GM23338 (cell line): ENCODE measurements at regions not wholly inside any gene's neighbourhood (a gene's known extent, or its start where the extent isn't known, plus 50 kb on each side); places are given as distances from the start of the nearest gene placed in this dataset.

Experiments
- ATAC-seq: fragments of 200-7000 bp; cut with Tn5 transposase; 3 replicates; pipeline ENCODE4 v1.9.1; 2020
- DNase-seq: peaks from one replicate; pipeline ENCODE4 v3.0.0-alpha.2; 2015; ENCODE audit warnings: low spot score
- H2AFZ ChIP-seq: fragments of 200-600 bp; sonication (generic); 2 replicates; pipeline ENCODE4 v1.8.0; 2016; ENCODE audit warnings: antibody characterized with exemption, mild to moderate bottlenecking, moderate library complexity
- H3F3A ChIP-seq: fragments of 200-600 bp; sonication (generic); replicated peaks from 2 replicates; pipeline ENCODE4 v1.8.0; 2017; ENCODE audit warnings: antibody characterized with exemption, mixed run types, low read depth
- H3K27ac ChIP-seq: fragments of 200-600 bp; sonication (generic); 2 replicates; pipeline ENCODE4 v1.6.1; 2016; ENCODE audit warnings: low read depth
- H3K27me3 ChIP-seq: fragments of 200-600 bp; sonication (generic); 2 replicates; pipeline ENCODE4 v1.8.0; 2016; ENCODE audit warnings: mild to moderate bottlenecking, mixed run types, moderate library complexity; ENCODE audit not compliant: insufficient read depth
- H3K36me3 ChIP-seq: fragments of 200-600 bp; sonication (generic); 2 replicates; pipeline ENCODE4 v1.8.0; 2016; ENCODE audit warnings: mild to moderate bottlenecking; ENCODE audit not compliant: insufficient read depth
- H3K4me1 ChIP-seq: fragments of 200-600 bp; sonication (generic); 2 replicates; pipeline ENCODE4 v1.8.0; 2016; ENCODE audit warnings: mild to moderate bottlenecking, moderate library complexity; ENCODE audit not compliant: insufficient read depth
- H3K4me2 ChIP-seq: fragments of 200-600 bp; sonication (generic); 2 replicates; pipeline ENCODE4 v1.7.1; 2017; ENCODE audit warnings: mixed run types
- H3K4me3 ChIP-seq: fragments of 200-600 bp; sonication (generic); 2 replicates; pipeline ENCODE4 v1.6.1; 2016; ENCODE audit warnings: mixed run types
- H3K79me2 ChIP-seq: fragments of 200-600 bp; sonication (generic); replicated peaks from 2 replicates; pipeline ENCODE4 v1.8.0; 2017; ENCODE audit warnings: mild to moderate bottlenecking; ENCODE audit not compliant: insufficient read depth
- H3K9me2 ChIP-seq: fragments of 200-600 bp; sonication (generic); 2 replicates; pipeline ENCODE4 v1.8.0; 2017; ENCODE audit not compliant: insufficient read depth
- H4K20me1 ChIP-seq: fragments of 200-600 bp; sonication (generic); replicated peaks from 2 replicates; pipeline ENCODE4 v1.8.0; 2017; ENCODE audit warnings: mild to moderate bottlenecking; ENCODE audit not compliant: insufficient read depth
- H3K27ac Mint-ChIP-seq: 2 replicates; pipeline ENCODE4 v1.8.0; 2020; ENCODE audit warnings: inconsistent platforms, mild to moderate bottlenecking, moderate library complexity, mixed read lengths
- H3K27me3 Mint-ChIP-seq: 3 replicates; pipeline ENCODE4 v1.8.0; 2022; ENCODE audit warnings: low read depth, mild to moderate bottlenecking, moderate library complexity, mixed read lengths, inconsistent platforms; ENCODE audit not compliant: insufficient read depth, poor library complexity
- H3K36me3 Mint-ChIP-seq: 3 replicates; pipeline ENCODE4 v1.8.0; 2021; ENCODE audit warnings: low read depth, mild to moderate bottlenecking, inconsistent platforms, moderate library complexity, mixed read lengths
- H3K4me1 Mint-ChIP-seq: 3 replicates; pipeline ENCODE4 v1.8.0; 2020; ENCODE audit warnings: mild to moderate bottlenecking, inconsistent platforms, mixed read lengths
- H3K4me3 Mint-ChIP-seq: 3 replicates; pipeline ENCODE4 v1.8.0; 2021; ENCODE audit warnings: moderate library complexity, mild to moderate bottlenecking, inconsistent platforms, mixed read lengths
- H3K9me3 Mint-ChIP-seq: 3 replicates; pipeline ENCODE4 v1.8.0; 2020; ENCODE audit warnings: moderate library complexity, mild to moderate bottlenecking, inconsistent platforms, mixed read lengths
- CREB1 ChIP-seq: fragments of 250-450 bp; sonication (Bioruptor Pico); IDR thresholded peaks from 2 replicates; pipeline ENCODE4 v1.5.0; 2020; ENCODE audit warnings: low read depth, mild to moderate bottlenecking, moderate library complexity
- EZH2 ChIP-seq: fragments of 200-600 bp; sonication (generic); IDR thresholded peaks from one replicate; pipeline ENCODE4 v1.8.0; 2017; ENCODE audit warnings: antibody characterized with exemption, mild to moderate bottlenecking, low read depth; ENCODE audit not compliant: unreplicated experiment
- EZH2phosphoT487 ChIP-seq: fragments of 200-600 bp; sonication (generic); IDR thresholded peaks from one replicate; pipeline ENCODE4 v1.8.1; 2018; ENCODE audit warnings: antibody characterized with exemption; ENCODE audit not compliant: unreplicated experiment
- JUNB ChIP-seq: IDR thresholded peaks from one replicate; pipeline ENCODE4 v1.6.1; 2016; ENCODE audit warnings: antibody characterized with exemption; ENCODE audit not compliant: unreplicated experiment
- POLR2AphosphoS5 ChIP-seq: IDR thresholded peaks from 2 replicates; pipeline ENCODE4 v1.6.1; 2016; ENCODE audit warnings: antibody characterized with exemption, low read depth
- STAT1 ChIP-seq: IDR thresholded peaks from one replicate; pipeline ENCODE4 v1.6.1; 2016; ENCODE audit warnings: antibody characterized with exemption; ENCODE audit not compliant: unreplicated experiment
- ZNF331 ChIP-seq: fragments of 250-450 bp; sonication (Bioruptor Pico); IDR thresholded peaks from 2 replicates; pipeline ENCODE4 v1.5.0; 2020; ENCODE audit warnings: low read depth, mild to moderate bottlenecking, moderate library complexity
- TF ChIP-seq, protein P1 (sequence below): IDR thresholded peaks from one replicate; pipeline ENCODE4 v1.6.1; 2018; ENCODE audit warnings: antibody characterized with exemption; ENCODE audit not compliant: unreplicated experiment
- TF ChIP-seq, protein P2 (sequence below), 2 experiments: fragments of 200-600 bp in 1 of 2; sonication (generic) in 1 of 2; conservative IDR thresholded peaks; 2 replicates each; pipeline versions ENCODE4 v1.5.1 to v1.6.1; 2016 to 2017; ENCODE audit warnings: antibody characterized with exemption in 2 of 2, low read depth in 2 of 2, mild to moderate bottlenecking in 2 of 2, moderate library complexity in 1 of 2
- TF ChIP-seq, protein P3 (sequence below): fragments of 250-450 bp; sonication (Bioruptor Pico); IDR thresholded peaks from 2 replicates; pipeline ENCODE4 v1.5.0; 2020; ENCODE audit warnings: mild to moderate bottlenecking, moderate library complexity
- TF ChIP-seq, protein P4 (sequence below): IDR thresholded peaks from 2 replicates; pipeline ENCODE4 v1.6.1; 2016; ENCODE audit warnings: antibody characterized with exemption

DNA sequence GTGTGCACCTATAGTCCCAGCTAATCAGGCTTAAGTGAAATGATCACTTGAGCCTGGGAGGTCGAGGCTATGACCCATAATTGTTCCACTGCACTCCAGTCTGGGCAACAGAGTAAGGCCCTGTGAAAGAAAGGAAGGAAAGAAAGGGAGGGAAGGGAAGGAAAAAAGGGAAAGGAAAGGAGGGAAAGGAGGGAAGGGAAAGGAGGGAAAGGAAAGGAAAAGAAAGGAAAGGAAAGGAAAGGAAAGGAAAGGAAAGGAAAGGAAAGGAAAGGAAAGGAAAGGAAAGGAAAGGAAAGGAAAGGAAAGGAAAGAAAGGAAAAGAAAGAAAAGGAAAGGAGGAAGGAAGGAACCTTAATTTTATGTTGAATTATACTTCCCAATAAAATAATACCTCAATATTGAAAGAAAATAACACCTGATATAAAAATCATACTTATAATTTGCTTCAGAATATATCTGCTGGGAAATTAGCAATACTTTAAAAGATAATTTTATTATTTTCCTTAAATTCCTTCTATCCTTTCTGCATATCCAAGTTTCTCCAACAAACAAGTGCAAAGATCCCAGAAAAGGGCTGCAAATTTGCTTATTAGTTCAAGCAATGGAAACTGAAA is 177.3 kb downstream of the KLF12 start:
- Histone ChIP-seq H3K4me3 (no peak overlapping the region), H3K27ac (no peak overlapping the region), H3K79me2 (no peaks in the 10 kb centered on the region), H3K27me3 (no peaks in the 10 kb centered on the region), H3K36me3 (no peaks in the 10 kb centered on the region), H3K9me2 (no peaks in the 10 kb centered on the region), H2AFZ (no peak overlapping the region), H3F3A (no peaks in the 10 kb centered on the region), H3K4me2 (no peak overlapping the region), H3K4me1 (no peaks in the 10 kb centered on the region), H4K20me1 (no peaks in the 10 kb centered on the region)
- Mint-ChIP-seq H3K4me3 (no peak overlapping the region), H3K36me3 (peaks cover 3% of the 10 kb centered on the region; the same call in 2 of the 3 replicates), H3K27me3 (no peaks in the 10 kb centered on the region), H3K9me3 (peaks cover 2% of the 10 kb centered on the region; the same call in 2 of the 3 replicates), H3K4me1 (peaks cover 4% of the 10 kb centered on the region; the same call in 2 of the 3 replicates), H3K27ac (no peak overlapping the region)
- TF ChIP-seq POLR2AphosphoS5 (no peak), CREB1 (no peak), EZH2phosphoT487 (no peak), JUNB (no peak), STAT1 (no peak), ZNF331 (no peak), EZH2 (no peak)
- TF ChIP-seq, protein P1, sequence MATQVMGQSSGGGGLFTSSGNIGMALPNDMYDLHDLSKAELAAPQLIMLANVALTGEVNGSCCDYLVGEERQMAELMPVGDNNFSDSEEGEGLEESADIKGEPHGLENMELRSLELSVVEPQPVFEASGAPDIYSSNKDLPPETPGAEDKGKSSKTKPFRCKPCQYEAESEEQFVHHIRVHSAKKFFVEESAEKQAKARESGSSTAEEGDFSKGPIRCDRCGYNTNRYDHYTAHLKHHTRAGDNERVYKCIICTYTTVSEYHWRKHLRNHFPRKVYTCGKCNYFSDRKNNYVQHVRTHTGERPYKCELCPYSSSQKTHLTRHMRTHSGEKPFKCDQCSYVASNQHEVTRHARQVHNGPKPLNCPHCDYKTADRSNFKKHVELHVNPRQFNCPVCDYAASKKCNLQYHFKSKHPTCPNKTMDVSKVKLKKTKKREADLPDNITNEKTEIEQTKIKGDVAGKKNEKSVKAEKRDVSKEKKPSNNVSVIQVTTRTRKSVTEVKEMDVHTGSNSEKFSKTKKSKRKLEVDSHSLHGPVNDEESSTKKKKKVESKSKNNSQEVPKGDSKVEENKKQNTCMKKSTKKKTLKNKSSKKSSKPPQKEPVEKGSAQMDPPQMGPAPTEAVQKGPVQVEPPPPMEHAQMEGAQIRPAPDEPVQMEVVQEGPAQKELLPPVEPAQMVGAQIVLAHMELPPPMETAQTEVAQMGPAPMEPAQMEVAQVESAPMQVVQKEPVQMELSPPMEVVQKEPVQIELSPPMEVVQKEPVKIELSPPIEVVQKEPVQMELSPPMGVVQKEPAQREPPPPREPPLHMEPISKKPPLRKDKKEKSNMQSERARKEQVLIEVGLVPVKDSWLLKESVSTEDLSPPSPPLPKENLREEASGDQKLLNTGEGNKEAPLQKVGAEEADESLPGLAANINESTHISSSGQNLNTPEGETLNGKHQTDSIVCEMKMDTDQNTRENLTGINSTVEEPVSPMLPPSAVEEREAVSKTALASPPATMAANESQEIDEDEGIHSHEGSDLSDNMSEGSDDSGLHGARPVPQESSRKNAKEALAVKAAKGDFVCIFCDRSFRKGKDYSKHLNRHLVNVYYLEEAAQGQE: no peak
- TF ChIP-seq, protein P2, sequence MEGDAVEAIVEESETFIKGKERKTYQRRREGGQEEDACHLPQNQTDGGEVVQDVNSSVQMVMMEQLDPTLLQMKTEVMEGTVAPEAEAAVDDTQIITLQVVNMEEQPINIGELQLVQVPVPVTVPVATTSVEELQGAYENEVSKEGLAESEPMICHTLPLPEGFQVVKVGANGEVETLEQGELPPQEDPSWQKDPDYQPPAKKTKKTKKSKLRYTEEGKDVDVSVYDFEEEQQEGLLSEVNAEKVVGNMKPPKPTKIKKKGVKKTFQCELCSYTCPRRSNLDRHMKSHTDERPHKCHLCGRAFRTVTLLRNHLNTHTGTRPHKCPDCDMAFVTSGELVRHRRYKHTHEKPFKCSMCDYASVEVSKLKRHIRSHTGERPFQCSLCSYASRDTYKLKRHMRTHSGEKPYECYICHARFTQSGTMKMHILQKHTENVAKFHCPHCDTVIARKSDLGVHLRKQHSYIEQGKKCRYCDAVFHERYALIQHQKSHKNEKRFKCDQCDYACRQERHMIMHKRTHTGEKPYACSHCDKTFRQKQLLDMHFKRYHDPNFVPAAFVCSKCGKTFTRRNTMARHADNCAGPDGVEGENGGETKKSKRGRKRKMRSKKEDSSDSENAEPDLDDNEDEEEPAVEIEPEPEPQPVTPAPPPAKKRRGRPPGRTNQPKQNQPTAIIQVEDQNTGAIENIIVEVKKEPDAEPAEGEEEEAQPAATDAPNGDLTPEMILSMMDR (conservative IDR thresholded peaks at IDR 0.05; ENCODE audit: low read depth in 2 of 2): no peak
- TF ChIP-seq, protein P3, sequence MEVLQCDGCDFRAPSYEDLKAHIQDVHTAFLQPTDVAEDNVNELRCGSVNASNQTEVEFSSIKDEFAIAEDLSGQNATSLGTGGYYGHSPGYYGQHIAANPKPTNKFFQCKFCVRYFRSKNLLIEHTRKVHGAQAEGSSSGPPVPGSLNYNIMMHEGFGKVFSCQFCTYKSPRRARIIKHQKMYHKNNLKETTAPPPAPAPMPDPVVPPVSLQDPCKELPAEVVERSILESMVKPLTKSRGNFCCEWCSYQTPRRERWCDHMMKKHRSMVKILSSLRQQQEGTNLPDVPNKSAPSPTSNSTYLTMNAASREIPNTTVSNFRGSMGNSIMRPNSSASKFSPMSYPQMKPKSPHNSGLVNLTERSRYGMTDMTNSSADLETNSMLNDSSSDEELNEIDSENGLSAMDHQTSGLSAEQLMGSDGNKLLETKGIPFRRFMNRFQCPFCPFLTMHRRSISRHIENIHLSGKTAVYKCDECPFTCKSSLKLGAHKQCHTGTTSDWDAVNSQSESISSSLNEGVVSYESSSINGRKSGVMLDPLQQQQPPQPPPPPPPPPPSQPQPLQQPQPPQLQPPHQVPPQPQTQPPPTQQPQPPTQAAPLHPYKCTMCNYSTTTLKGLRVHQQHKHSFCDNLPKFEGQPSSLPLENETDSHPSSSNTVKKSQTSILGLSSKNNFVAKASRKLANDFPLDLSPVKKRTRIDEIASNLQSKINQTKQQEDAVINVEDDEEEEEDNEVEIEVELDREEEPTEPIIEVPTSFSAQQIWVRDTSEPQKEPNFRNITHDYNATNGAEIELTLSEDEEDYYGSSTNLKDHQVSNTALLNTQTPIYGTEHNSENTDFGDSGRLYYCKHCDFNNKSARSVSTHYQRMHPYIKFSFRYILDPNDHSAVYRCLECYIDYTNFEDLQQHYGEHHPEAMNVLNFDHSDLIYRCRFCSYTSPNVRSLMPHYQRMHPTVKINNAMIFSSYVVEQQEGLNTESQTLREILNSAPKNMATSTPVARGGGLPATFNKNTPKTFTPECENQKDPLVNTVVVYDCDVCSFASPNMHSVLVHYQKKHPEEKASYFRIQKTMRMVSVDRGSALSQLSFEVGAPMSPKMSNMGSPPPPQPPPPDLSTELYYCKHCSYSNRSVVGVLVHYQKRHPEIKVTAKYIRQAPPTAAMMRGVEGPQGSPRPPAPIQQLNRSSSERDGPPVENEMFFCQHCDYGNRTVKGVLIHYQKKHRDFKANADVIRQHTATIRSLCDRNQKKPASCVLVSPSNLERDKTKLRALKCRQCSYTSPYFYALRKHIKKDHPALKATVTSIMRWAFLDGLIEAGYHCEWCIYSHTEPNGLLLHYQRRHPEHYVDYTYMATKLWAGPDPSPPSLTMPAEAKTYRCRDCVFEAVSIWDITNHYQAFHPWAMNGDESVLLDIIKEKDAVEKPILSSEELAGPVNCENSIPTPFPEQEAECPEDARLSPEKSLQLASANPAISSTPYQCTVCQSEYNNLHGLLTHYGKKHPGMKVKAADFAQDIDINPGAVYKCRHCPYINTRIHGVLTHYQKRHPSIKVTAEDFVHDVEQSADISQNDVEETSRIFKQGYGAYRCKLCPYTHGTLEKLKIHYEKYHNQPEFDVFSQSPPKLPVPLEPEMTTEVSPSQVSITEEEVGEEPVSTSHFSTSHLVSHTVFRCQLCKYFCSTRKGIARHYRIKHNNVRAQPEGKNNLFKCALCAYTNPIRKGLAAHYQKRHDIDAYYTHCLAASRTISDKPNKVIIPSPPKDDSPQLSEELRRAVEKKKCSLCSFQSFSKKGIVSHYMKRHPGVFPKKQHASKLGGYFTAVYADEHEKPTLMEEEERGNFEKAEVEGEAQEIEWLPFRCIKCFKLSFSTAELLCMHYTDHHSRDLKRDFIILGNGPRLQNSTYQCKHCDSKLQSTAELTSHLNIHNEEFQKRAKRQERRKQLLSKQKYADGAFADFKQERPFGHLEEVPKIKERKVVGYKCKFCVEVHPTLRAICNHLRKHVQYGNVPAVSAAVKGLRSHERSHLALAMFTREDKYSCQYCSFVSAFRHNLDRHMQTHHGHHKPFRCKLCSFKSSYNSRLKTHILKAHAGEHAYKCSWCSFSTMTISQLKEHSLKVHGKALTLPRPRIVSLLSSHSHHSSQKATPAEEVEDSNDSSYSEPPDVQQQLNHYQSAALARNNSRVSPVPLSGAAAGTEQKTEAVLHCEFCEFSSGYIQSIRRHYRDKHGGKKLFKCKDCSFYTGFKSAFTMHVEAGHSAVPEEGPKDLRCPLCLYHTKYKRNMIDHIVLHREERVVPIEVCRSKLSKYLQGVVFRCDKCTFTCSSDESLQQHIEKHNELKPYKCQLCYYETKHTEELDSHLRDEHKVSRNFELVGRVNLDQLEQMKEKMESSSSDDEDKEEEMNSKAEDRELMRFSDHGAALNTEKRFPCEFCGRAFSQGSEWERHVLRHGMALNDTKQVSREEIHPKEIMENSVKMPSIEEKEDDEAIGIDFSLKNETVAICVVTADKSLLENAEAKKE (CRISPR knock-in tag): no peak
- TF ChIP-seq, protein P4, sequence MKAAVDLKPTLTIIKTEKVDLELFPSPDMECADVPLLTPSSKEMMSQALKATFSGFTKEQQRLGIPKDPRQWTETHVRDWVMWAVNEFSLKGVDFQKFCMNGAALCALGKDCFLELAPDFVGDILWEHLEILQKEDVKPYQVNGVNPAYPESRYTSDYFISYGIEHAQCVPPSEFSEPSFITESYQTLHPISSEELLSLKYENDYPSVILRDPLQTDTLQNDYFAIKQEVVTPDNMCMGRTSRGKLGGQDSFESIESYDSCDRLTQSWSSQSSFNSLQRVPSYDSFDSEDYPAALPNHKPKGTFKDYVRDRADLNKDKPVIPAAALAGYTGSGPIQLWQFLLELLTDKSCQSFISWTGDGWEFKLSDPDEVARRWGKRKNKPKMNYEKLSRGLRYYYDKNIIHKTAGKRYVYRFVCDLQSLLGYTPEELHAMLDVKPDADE: no peak
- no peak for DNase-seq
- ATAC-seq: no peak
